ENCODE measurements at regions not wholly inside any gene's neighbourhood (a gene's known extent, or its start where the extent isn't known, plus 50 kb on each side); places are given as distances from the start of the nearest gene placed in this dataset.

GRCh38 chr22:49331878-49332277 is 495.8 kb downstream of the BRD1 start:
- no peak for DNase-seq

- no peak for DNase-seq
Observed at GRCh38 chr22:49331223-49331815, 496.4 kb downstream of the BRD1 start.

- DNase-seq, result no peak
Observed at GRCh38 chr22:49330421-49331222, 497.1 kb downstream of the BRD1 start.

- DNase-seq, result no peak
Observed at GRCh38 chr22:49329636-49330035, 498.0 kb downstream of the BRD1 start.

- DNase-seq, result no peak
Observed at GRCh38 chr22:49328630-49329405, 498.9 kb downstream of the BRD1 start.

GRCh38 chr22:49328118-49328475 is 499.6 kb downstream of the BRD1 start:
- DNase-seq, result no peak

GRCh38 chr22:49327411-49328117 is 500.1 kb downstream of the BRD1 start:
- DNase-seq, result no peak

- DNase-seq, result no peak
Observed at GRCh38 chr22:49326558-49326957, 501.1 kb downstream of the BRD1 start.

GRCh38 chr22:49325531-49326395 is 501.9 kb downstream of the BRD1 start:
- DNase-seq, result no peak

GRCh38 chr22:49324527-49325491 is 502.9 kb downstream of the BRD1 start:
- DNase-seq, result no peak

- no peak for DNase-seq
Observed at GRCh38 chr22:49323751-49324415, 503.8 kb downstream of the BRD1 start.

- DNase-seq, result no peak
Observed at GRCh38 chr22:49322861-49323622, 504.6 kb downstream of the BRD1 start.

- DNase-seq, result no peak
Observed at GRCh38 chr22:49322231-49322630, 505.4 kb downstream of the BRD1 start.

- no peak for DNase-seq
Observed at GRCh38 chr22:49321477-49322055, 506.1 kb downstream of the BRD1 start.

GRCh38 chr22:49320714-49321476 is 506.8 kb downstream of the BRD1 start:
- DNase-seq, result no peak

- DNase-seq, result no peak
Observed at GRCh38 chr22:49317369-49317768, 510.3 kb downstream of the BRD1 start.

- DNase-seq, result no peak
Observed at GRCh38 chr22:49312601-49313000, 515.1 kb downstream of the BRD1 start.

GRCh38 chr22:49310354-49310753 is 517.3 kb downstream of the BRD1 start:
- no peak for DNase-seq
